Left lobe of liver (tissue), 2 donors: ENCODE measurements at regions not wholly inside any gene's neighbourhood (a gene's known extent, or its start where the extent isn't known, plus 50 kb on each side); places are given as distances from the start of the nearest gene placed in this dataset.

Source experiments
- ATAC-seq: fragments of 200-7000 bp; cut with Tn5 transposase; one replicate; pipeline ENCODE4 v1.9.1; 2020; ENCODE audit warnings: mild to moderate bottlenecking, moderate library complexity
- DNase-seq: peaks from one replicate; pipeline ENCODE4 v3.0.0-alpha.2; 2020; ENCODE audit warnings: low spot score
- donor health status: DM: no; HTN: no; CAD: no; lungs with moderate emphysema.
- donor health status: DM: no; HTN: yes; CAD: no.

DNA sequence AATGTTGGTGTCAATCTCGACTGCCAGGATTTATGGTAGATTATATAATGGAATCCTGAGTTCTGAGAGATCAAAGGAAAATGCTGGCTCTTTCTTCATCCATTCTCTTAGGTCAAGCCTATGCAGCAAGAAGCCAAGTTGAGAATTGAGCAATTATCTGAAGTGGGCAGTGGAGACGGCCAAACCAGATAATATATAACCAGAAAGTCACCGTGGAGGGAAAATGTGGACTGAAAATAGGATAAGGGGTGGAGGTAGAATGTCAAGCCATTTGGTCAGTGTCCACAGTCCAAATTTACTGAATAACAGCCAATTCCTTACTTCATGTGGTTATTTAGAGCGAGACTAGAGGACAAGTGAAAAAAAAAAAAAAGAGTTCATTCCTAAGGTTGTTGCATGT, 107.8 kb upstream of the ESR1 start:
- peak; percentile 61 for DNase-seq
- peak; percentile 81 for ATAC-seq

DNA sequence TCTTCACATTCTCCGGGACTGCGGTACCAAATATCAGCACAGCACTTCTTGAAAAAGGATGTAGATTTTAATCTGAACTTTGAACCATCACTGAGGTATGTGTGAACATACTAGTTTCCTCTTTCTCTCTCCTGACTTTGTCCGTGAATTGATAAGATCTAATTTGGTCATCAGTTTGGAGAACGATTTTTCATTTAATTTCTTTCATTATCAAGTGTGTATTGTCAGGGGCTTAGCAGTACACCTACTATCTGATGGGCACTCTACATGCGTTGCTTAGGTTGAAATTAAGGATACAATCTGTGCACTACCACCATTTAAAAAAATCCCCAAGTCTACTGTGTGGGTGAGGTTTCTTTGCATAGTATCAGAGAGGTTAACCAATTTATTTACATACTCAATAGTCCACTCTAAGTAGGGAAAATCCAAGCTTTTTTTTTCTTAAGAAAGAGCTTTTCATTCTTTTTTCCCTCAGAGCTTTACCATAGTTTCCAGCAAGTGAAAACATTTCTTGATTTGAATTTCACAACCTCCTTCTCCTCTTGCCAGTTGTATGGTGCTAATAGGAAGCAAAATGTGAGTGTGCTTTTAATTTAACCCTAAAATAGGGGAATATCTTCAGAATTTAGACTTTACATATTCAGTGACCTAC, 105.4 kb upstream of the ESR1 start:
- no peak for DNase-seq
- no peak for ATAC-seq

DNA sequence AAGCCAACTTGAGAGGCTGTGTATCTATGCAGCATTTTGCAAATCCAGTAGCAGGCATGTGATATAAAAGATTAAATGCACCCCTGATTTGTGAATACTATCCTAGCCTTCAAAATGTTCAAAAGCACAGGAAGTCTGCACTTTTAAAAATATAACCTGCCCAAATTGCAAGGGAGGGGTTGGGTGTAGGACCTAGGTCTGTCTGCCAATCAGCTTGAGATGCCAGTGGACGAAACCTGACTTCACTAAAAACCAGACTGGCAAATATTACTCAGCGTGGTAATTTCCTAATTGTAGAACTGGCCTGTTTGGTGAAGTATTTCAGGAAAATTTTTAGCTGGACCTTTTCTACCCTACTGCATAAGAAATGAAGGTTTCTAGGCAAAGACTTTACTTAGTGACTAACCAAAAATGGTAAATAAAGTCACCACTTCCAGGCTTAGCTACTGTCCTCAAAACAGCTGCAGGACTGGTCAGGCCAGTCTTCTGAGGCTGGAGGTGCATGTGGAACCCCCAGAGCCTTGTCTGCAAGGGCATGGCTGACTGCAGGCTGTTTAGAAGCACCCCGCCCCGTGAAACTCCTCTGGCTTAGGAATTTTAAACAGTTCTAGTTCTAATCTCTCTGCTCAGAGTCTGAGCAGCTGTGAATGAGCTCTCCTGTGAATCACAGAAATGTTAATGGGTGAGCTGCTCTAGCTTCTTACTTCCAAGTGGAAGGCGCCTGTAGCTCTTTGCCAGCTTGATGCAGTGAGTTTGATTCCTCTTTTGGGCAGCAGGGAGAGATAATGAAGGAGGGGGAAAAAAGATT, 104.4 kb upstream of the ESR1 start:
- ATAC-seq = no peak
- DNase-seq = no peak

GRCh38 chr6:151704383-151704782, 103.1 kb upstream of the ESR1 start:
- ATAC-seq = no peak
- no peak for DNase-seq

DNA sequence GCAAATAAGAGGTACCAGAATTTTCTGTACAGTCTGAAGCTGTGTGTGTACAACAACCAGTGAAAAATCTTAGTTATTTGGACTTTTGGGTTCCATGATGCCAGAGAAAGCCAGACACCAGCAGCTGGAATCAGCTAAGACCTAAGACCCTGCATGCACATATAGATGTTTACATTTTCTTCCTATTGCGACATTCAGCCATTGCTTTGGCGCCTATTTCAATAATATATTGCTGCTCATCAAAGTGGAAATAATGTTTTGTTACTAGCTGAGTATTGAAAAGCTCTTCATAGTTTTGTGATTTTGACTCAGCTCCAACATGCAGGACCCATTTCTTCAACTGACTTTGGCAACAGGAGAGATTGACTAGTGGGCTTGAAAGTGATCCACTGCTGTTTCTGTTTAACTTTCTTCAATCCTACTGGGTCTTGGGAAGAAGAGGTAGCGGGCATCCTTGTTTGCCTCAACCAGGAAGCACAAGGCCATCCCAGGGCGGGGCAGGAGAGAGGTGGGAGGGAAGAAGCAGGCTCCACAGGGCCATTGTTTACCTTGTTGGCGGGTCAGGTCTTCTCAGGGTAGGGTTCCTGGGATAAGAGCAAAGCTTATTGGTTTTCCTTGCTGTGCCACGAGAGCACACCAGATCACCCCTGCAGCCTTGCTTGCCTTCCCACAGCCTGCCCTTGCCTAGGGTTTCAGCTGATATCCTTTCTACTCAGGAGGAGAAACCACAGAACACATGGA, 101.3 kb upstream of the ESR1 start:
- DNase-seq (no peak), ATAC-seq (peak; percentile 27)

DNA sequence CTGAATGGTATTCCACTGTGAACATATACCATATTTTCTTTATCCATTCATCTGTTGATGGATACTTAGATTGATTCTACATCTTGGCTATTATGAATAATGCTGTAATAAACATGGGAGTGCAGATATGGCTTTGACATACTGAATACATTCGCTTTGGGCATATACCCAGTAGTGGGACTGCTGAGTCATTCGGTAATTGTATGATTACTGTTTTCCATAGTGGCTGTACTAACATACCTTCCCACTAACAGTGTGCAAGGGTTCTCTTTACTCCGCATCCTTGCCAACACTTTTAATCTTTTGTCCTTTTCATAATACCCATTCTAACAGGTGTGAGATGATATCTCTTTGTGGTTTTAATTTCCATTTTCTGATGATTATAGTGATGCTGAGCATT, 98.2 kb upstream of the ESR1 start:
- ATAC-seq (no peak), DNase-seq (no peak)

GRCh38 chr6:151716526-151716932, 91.0 kb upstream of the ESR1 start:
- ATAC-seq (no peak), DNase-seq (no peak)

DNA sequence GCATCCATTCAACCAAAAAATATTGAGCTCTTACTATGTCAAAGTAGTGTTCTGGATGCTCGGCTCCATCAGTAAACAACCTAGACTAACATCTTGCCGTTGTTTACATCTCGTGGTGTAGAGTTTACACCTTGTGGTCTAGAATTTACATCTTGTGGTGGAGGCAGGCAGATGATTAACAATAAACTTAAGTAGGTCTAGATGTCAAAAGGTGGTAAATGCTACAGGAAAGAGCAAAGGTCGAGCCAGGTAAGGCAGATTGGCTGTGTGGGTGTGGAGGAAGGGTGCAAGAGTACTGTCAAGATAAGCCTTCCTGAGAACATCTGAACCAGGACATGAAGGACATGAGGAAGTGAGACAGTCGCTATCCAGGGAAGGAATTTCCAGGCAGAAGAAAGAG, 88.4 kb upstream of the ESR1 start:
- no peak for DNase-seq
- ATAC-seq = no peak

DNA sequence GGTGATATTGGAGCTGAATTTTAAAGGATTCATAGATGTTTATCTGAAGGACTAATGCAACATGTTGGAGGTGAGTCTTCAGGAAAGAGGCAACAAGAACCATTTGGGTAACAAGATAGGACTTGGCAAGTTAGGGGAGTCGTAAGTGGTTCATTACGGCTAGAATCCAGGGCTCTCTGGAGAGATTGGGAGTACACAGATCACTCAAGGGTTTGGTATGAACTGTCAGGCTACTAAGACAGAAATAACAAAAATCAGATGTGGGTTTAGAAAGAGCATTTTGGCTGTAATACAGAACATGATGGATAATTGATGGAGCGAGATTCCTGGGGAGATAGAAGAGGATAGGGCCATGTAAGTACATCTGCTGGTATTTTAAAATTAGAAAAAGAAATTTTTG, 86.3 kb upstream of the ESR1 start:
- DNase-seq = no peak
- no peak for ATAC-seq

DNA sequence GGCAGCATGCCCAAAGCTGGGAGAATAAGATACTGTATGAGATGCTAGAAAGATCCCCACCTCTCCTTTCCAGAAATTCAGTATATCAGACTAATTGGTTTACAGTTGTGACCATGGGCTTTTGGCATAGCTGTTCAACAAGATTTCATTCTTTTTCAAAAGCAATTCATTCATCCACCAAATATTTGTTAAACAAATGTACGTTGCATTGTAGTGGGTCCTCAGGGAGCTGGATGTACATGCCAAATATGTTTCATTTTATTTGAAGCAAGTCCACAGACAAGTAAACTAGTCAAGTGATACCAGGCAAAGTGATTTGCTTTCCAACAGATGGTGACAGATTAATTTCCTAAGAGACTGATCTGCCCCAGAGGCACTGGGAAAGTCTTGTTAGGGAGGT, 85.8 kb upstream of the ESR1 start:
- DNase-seq (no peak), ATAC-seq (no peak)

DNA sequence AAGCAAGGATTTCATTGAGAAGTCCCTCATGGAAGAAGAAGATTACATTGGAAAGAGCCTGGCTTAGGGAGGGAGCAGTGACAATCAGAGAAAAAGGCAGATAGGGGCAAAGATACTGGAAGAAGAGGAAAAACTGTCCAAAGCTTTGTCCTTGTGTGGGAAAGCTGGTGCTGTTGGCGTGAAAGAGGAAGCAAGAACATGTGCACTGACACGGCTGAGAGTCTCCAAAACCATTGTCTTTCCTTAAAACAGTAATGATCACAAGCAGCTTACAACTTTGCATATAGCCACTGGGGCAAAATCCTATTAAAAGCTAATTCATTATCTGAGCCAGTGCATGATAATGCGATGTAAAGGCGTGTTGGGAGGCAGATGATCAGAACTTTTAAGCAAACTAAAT, 85.1 kb upstream of the ESR1 start:
- no peak for ATAC-seq
- DNase-seq = no peak

- ATAC-seq = no peak
- no peak for DNase-seq
Observed at GRCh38 chr6:151723152-151723551, 84.3 kb upstream of the ESR1 start.

DNA sequence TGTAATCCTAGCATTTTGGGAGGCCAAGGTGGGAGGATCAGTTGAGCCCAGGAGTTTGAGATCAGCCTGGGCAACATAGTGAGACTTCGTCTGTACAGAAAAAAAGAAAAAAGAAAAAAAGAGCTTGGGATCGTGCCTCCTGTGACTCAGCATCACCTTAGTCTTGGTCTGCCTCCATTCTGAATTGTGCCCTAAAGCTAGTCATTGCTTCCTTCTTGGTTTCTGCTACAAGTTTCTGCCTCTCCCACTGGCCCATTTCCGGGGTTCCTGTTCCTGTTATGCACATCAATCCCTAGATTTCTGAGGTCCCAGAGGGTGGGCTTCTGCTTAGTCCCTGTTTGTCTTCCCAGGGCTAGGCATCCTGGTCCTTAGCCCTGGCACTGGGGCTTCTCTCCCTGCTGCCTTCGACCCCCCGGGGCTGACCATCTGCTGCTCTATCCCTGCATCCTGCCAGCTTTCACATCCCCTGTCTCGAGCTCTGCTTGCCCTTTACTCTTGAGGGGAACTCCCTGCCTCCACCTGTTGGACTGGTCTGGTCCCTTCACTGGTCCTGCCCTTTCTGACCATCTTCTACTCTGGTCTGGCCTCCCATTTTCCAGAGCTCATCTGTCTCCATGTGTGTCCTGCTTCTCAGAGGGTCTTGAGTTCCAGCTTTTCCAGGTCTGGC, 77.5 kb upstream of the ESR1 start:
- ATAC-seq (no peak), DNase-seq (no peak)

- DNase-seq (no peak), ATAC-seq (no peak)
Observed at GRCh38 chr6:151730496-151730870, 77.0 kb upstream of the ESR1 start.

DNA sequence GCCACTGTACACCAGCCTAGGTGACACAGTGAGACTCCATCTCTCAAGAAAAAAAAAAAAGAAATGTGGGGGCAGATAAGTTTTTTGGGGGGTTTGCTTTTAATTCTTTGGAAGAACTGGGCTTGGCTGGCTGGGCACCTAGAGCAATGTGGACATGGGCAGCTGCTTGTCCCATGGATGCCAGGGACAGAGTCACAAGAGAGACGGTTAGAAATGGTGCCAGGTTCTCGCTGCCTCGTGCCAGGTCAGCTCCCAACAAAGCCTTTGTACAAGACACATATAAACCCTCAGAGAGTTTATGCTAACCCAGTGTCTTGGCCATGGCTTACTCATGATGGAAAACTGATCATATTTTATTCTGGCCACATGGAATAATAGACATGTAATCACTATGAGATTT, 76.2 kb upstream of the ESR1 start:
- ATAC-seq (peak; percentile 49), DNase-seq (no peak)

GRCh38 chr6:151733680-151734320, 73.7 kb upstream of the ESR1 start:
- ATAC-seq (peak; percentile 80), DNase-seq (no peak)

GRCh38 chr6:151738267-151738666, 69.2 kb upstream of the ESR1 start:
- no peak for ATAC-seq
- DNase-seq = no peak

GRCh38 chr6:151738960-151739359, 68.5 kb upstream of the ESR1 start:
- ATAC-seq (no peak), DNase-seq (no peak)

- DNase-seq (no peak), ATAC-seq (no peak)
Observed at GRCh38 chr6:151740820-151741219, 66.7 kb upstream of the ESR1 start.

DNA sequence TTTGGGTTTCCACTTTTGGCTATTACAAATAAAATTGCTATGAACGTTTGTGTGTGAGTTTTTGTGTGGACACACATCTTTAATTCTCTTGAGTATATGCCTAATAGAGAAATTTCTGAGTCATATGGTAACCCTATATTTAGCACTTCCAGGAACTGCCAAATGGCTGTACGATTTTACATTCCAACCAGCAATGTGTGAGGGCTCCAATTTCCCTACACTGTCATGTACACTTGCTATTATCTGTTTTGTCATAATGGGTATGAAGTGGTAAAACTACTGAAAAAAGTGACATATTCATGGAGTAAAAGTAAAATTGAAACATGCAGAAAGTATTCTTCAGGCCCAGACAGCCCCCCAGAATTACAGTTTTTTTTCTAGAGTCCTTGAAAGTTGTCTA, 59.6 kb upstream of the ESR1 start:
- ATAC-seq = no peak
- DNase-seq = no peak

GRCh38 chr6:151749341-151749740, 58.1 kb upstream of the ESR1 start:
- ATAC-seq (no peak), DNase-seq (no peak)
